ENCODE measurements at regions not wholly inside any gene's neighbourhood (a gene's known extent, or its start where the extent isn't known, plus 50 kb on each side); places are given as distances from the start of the nearest gene placed in this dataset.

GRCh38 chr6:78390066-78390465 is 477.3 kb upstream of the IRAK1BP1 start:
- no peaks in the 10 kb centered on the region for H3K27me3 ChIP-seq
- peaks cover 7 to 11% of the 10 kb centered on the region in 2 donors for H3K4me1 ChIP-seq (replicated peaks in 1 of 2)
- TF ChIP-seq CTCF (IDR thresholded peaks at IDR 0.05) (no peak), POLR2A (IDR thresholded peaks at IDR 0.05) (no peak)
- H3K27ac ChIP-seq: peak overlapping the region in 1 of 5 donors; percentile 52
- DNase-seq: peak in 4 of 7 donors; percentile 11 to 36 (median 26)
- 24 to 46% (median 35%) methylated on average over 1 of the region's 1 CpG for WGBS, 4 donors
- H3K4me3 ChIP-seq: no peak overlapping the region
- no peaks in the 10 kb centered on the region for H3K36me3 ChIP-seq (replicated peaks in 1 of 2)
- H3K9me3 ChIP-seq (replicated peaks in 1 of 3): peaks cover 0 to 4% (median 0%) of the 10 kb centered on the region in 3 donors
- intact Hi-C loops (cut with DNase I): no loop called here

- Histone ChIP-seq H3K4me3 (no peak overlapping the region), H3K36me3 (replicated peaks in 1 of 2) (no peaks in the 10 kb centered on the region), H3K9me3 (replicated peaks in 1 of 3) (no peaks in the 10 kb centered on the region), H3K27ac (no peak overlapping the region), H3K27me3 (no peaks in the 10 kb centered on the region), H3K4me1 (replicated peaks in 1 of 2) (no peaks in the 10 kb centered on the region)
- DNase-seq: no peak
- TF ChIP-seq POLR2A (IDR thresholded peaks at IDR 0.05) (no peak), CTCF (IDR thresholded peaks at IDR 0.05) (no peak)
- intact Hi-C loops (cut with DNase I): no loop called here
- WGBS, 4 donors: 41 to 64% (median 47%) methylated on average over 3 of the region's 3 CpGs
Measured at GRCh38 chr6:78397499-78397898, 469.9 kb upstream of the IRAK1BP1 start.

- 44 to 57% (median 51%) methylated on average over 2 of the region's 2 CpGs for WGBS, 4 donors
- H3K9me3 ChIP-seq (replicated peaks in 1 of 3): no peaks in the 10 kb centered on the region
- no peaks in the 10 kb centered on the region for H3K4me1 ChIP-seq (replicated peaks in 1 of 2)
- intact Hi-C loops (cut with DNase I): no loop called here
- no peak for TF ChIP-seq CTCF (IDR thresholded peaks at IDR 0.05)
- no peak for TF ChIP-seq POLR2A (IDR thresholded peaks at IDR 0.05)
- H3K27ac ChIP-seq: no peak overlapping the region
- H3K36me3 ChIP-seq (replicated peaks in 1 of 2): no peaks in the 10 kb centered on the region
- DNase-seq: no peak
- no peak overlapping the region for H3K4me3 ChIP-seq
- H3K27me3 ChIP-seq: no peaks in the 10 kb centered on the region
Measured at GRCh38 chr6:78398292-78398691, 469.1 kb upstream of the IRAK1BP1 start.

- intact Hi-C loops (cut with DNase I): no loop called here
- Histone ChIP-seq H3K4me3 (no peak overlapping the region), H3K27ac (no peak overlapping the region), H3K27me3 (no peaks in the 10 kb centered on the region), H3K36me3 (replicated peaks in 1 of 2) (no peaks in the 10 kb centered on the region), H3K9me3 (replicated peaks in 1 of 3) (no peaks in the 10 kb centered on the region), H3K4me1 (replicated peaks in 1 of 2) (no peaks in the 10 kb centered on the region)
- no peak for TF ChIP-seq POLR2A (IDR thresholded peaks at IDR 0.05)
- TF ChIP-seq CTCF (IDR thresholded peaks at IDR 0.05): no peak
- 85 to 95% (median 86%) methylated on average over 3 of the region's 3 CpGs for WGBS, 4 donors
- DNase-seq: no peak
Measured at GRCh38 chr6:78400076-78400475, 467.3 kb upstream of the IRAK1BP1 start.

Data from adrenal gland (tissue), 9 donors.